GDM1 (cell line): ENCODE measurements at regions not wholly inside any gene's neighbourhood (a gene's known extent, or its start where the extent isn't known, plus 50 kb on each side); places are given as distances from the start of the nearest gene placed in this dataset.
A peak's percentile ranks its signal among the peaks of the same experiment; 100 is the strongest.
"Not testable (repeated sequence)": the region's sequence is repeated elsewhere in the genome, so short reads cannot be mapped to it uniquely, and the experiment has no call there.

Experiments used
- DNase-seq: peaks from one replicate; lab custom pipeline; 2025; lab: John Stamatoyannopoulos, UW

DNA sequence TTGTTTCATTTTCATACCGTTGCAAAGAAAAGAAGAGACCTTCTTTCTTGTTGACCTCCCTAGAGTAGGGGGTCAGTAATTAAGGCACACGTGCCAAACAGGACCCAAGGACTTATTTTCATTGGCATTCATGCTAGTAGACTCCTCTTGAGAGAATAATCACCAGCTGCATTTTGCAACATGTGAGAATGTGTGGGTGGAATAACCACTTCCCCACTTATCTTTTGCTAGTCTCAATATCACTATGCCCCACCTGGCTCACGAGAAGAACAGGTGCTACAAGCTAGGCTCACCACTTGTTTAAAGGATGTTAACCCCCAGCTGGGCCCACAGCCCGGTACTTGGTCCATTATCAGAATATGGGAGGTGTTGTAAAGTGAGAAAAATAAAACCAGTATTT lies 460.7 kb upstream of the MEF2C start:
- no peak for DNase-seq

DNA sequence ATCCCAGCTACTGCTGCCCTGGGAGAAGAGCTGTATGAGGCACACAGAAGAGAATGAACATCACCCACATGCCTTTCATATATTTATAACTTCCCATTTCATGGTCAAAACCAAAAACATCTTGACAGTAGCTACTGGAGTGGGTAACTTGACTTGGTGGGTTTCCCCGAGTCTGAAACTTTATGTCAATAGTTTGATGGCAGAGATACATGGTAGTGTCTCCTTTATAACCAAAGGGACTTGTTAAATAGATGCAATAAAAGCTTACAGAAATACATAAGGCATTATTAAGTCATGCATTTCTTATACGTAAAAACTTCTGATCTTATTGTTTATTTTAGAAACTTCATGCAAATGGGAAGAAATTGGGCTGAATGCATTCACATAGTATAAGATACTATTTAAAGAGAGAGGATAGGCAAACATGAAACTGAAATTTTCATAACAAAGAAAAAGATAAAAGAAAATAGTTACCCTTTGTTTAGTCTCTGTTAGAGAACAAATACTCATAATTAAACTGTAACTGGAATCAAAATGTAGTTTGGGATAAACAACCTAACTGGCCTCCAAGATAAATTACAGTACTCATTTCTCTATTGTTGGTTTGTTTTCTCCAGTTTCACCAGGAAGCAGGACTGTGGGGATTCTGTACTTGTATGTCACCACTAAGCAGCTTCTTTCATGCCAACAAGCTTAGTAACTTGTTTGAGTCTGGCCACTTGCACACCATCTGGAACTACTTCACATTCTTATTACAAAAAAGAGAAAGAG lies 459.3 kb upstream of the MEF2C start:
- DNase-seq: no peak

DNA sequence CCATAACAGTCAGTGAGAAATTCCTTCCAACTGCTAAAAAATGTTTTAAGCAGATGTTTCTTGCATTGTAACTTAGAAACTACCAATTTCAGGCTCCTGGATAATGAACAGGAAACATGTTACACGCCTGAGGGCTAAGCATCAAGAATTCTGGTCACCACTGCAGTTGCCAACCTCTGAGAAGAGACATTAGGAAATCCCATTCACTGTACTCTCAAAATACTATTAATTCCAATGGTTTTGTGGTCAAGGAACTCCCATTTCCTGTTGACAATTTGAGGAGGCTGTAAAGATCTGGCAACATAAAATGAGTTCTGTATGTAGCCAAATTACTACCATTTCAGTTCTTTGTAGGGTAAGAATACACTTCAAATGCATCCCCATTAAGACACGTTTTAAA lies 456.0 kb upstream of the MEF2C start:
- no peak for DNase-seq

DNA sequence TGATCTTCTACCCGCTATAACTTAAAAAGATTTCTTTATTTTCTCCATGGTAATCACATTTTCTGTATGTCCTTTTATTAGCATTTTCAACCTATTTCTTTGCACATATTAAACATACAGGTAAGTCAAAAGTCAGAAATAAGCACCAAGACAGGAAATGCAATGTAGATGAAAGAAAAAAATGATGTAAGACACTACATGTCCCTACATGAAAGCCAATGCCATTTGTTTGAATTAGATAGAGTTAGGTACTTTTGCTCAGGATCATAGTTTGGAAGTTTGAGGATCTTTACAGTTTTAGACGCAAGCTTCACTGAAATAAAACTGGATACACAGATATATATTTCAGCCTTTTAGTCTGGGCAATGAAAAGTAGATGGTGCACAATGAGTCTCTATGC lies 453.1 kb upstream of the MEF2C start:
- no peak for DNase-seq

DNA sequence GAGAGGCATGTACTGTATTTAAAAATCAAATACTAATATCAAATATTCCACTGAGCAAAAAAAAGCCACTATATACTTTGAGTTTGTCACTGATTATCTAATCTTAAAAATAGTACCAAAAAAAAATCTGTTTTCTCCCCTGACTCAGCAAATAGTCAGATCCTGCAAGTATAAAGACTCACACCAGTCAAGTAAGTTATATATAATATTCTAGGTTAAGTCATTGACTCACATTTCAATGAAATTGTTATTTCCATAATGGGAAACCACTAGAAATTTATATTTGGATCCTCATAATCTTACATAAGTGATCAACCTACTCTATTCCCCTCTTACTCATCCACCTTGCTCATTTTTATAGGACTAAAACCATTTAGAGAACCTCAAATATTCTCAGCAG lies 447.2 kb upstream of the MEF2C start:
- no peak for DNase-seq

DNA sequence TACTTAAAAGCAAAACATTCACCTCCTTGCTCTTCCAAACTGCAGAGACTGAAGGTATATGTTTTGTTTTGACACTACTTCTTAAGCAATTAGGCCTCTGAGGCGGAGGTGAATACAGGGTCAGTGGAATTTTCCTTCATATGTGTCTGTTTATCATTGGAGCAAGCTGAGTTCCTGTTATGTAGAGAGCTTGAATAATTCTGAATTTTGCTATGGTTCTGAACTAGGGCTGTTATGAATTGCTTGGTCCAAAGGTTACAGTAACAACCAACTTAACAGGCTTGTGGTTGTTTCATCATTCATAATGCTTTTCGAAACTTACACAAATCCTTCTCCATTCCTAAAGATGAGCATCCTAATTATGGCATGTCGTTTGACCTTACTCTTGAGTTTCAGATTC lies 444.6 kb upstream of the MEF2C start:
- DNase-seq: no peak

DNA sequence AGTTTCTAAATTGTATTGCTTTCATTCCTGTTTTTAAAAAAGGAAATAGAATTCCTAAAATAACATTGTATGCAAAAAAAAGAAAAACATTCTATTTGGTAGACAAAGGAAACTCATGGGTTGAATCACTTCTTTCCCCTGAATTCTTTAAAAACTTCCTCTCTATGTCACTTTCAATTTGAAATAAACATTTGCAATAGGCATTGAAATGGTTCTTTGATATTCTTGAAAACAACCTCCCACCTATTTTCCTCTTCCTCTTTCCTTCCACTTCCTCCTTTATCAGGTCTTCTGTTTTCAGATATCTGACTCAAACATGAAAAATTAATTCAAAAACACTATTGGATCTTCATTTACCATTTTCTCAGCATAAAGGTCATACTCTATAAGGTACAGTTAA lies 442.0 kb upstream of the MEF2C start:
- no peak for DNase-seq

DNA sequence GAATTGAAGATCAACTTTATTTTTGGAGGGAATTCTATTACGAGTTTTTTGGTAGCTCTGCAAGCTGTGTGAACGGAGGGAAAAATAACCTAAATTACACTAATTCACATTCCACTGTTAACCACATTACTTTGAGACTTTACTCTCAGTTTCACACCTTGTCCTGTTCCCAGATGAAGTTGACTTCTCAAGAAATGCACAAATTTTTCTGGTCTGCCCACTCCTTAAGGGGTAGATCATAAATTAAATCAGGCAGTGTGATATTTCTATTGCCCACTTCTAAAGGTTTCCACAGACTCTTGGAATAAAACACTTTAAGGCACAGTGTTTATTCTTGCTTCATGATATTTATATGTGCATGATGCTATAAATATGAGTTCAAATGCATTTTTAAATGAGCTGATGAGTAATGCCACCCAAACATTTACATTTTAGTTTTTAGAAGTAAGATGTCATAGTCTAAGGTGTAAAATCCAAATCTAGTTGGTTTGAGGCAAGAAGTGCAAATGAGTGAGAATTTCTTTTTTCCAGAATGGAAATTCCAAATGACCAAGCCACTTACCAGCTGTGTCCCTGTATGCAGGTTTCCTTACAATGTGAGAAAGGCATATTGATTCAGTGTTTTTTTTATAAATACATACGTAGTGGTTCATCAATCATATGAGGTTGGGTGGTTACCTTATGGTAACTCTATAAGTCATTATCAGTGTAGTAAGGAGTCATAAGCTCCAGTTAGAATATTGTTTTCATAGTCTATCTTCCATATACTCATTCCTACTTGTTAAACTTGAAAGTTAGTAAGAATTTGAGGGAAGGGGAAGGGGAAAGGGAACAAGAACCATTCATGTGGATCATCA lies 437.7 kb upstream of the MEF2C start:
- no peak for DNase-seq

DNA sequence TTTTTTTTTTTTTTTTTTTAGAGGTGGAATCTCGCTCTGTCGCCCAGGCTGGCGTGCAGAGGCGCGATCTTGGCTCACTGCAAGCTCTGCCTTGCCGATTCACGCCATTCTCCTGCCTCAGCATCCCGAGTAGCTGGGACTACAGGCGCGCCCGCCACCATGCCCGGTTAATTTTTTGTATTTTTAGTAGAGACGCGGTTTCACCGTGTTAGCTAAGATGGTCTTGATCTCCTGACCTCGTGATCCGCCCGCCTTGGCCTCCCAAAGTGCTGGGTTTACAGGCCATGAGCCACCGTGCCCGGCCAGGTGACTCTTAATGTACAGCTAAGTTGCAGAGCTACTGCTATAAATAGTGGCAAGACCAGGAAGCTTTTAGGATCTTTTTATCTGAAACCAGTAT lies 434.9 kb upstream of the MEF2C start:
- not testable (repeated sequence) for DNase-seq

DNA sequence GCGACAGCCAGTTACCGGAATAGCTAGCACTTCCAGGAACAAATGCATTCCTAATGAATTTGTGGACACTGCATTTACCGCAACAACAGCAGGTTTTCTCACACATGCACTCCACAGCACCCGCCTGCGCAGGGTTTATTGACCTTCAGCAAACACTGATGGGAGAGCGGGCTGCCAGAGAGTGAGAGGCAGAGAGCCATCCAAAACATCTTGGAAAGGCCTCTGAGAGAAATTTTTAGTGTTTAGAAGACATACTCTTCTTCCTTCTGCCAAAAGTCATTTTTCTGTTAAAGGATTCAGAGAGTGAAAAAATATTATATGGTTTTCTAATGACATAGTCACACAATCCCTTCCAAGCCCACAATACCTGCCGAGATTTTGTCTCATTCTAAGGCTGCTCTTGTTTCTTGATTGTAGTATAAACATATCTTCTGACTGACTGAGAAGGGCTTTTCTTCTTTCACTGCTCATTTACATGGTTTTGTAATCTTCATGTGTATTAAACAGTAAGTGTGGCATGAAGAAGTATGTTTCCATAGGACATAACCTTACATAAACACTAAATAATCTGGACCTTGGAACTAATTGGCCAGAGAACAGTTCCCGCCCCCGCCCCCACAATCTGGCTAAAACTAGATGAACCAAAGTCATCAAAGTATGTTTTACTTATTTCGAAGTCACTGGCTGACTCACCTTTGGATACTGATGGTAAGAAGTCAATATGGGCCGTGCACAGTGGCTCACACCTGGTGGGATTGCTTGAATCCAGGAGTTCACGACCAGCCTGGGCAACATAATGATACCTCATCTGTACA lies 432.5 kb upstream of the MEF2C start:
- DNase-seq: no peak

DNA sequence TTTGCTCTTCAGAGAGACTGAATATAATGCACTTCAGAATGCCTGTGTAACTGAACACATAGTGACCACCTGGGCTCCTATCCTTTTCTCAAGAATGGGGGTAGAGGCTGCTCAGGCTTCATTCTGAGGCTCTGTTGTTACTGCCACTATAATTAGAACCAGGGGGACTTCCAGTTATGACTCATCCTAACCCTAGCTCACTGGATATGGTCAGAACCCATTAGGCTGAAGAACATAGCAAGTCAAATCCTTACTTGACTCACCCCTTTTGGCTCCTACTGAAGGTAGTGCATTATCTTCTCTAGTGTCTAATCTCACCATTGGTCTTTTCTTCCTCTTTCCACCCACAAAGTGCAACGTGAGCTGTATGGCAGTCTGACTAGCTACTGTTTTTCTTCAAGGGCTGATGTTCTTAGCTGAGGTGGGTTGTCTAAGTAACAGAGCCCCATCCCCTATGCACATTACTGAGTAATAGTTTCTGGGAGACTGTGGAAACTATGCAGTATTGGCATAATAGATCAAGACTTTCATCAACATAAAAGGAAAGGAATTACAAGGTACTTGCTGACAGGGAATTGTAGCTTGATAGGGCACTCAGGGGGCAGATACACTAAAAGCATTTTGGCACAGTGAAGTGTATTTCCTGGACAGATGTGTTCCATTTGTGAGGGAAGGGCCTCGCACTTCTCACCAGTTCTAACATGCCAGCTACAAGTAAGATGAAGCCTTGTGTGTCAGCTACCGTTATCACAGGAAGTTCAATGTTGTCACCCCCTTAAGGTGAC lies 431.0 kb upstream of the MEF2C start:
- peak; percentile 7 for DNase-seq

DNA sequence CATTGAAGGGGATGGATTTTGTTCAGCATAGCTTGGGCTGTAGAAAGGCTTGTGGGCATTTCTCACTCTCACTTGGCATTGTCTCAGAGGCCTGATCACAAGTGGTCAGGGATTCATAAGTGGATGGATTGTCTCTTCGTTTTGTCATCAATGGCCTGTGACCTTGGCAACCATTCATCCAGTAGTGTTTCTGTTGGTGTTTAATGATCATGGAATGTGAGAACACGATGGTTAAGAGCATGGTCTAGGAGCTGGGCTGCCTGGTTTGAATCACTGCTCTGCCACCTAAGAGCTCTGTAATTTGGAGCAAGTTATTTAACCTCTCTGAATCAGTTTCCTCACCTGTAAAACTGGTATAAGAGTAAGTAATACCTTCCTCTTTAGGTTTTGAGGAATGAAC lies 430.1 kb upstream of the MEF2C start:
- DNase-seq: no peak

DNA sequence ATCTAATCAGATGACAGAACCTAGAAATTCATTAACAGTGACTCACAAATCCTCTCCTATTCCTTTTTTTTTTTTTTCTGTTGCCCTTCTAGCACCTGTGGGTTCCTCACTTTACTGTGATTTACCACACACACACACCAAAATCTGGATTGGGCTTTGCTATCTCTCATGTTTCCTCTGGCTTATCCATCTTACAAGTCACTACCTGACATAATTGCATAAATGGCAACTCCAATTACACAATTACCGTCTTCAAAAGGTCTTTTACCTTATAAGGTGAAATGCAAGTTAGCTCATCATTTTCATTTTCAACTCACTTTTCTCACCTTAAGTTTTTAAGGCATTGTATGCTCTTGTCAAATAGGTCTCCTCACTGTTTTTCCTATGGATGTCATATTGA lies 426.3 kb upstream of the MEF2C start:
- no peak for DNase-seq

DNA sequence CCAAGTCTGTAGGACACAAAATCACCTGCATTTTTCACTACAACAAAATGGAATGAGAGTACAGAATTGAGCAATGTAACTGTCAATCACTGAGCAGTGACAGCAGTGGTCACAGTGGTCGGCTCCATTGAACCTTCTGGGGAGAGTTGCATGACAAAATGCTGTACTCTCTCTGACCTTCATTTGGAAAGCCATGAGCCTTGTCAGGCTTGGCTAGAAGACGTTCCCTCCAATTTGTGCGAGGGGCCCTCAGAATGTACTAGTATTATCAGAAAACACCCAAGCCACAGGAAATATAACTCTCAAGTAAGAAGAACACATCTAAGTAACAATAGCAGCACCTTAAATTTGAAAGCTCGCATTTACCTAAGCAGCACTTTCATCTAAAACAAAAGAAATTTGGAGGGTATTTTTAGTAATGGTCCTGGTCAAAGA lies 425.6 kb upstream of the MEF2C start:
- no peak for DNase-seq

DNA sequence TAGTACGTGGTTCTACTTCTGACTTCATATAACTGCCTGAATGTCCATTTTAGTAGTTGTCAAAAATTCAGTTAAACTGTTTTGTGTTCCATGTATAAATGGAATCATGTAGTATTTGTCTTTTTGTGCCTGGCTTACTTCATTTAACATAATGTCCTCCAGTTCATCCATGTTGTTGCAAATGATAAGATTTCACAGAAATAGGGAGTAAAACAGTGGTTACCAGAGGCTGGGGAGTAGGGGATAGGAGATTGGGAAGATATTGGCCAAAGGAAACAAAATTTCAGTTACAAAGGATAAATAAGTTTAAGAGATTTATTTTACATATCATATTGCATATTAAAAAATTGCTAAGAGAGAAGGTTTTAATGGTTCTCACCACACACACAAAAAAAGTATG lies 425.0 kb upstream of the MEF2C start:
- DNase-seq: no peak

DNA sequence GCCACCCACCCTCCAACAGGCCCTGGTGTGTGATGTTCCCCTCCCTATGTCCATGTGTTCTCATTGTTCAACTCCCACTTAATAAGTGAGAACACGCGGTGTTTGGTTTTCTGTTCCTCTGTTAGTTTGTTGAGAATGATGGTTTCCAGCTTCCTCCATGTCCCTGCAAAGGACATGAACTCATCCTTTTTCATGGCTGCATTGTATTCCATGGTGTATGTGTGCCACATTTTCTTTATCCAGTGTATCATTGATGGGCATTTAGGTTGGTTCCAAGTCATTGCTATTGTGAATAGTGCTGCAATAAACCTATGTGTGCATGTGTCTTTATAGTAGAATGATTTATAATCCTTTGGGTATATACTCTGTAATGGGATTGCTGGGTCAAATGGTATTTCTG lies 424.2 kb upstream of the MEF2C start:
- DNase-seq: not testable (repeated sequence)

DNA sequence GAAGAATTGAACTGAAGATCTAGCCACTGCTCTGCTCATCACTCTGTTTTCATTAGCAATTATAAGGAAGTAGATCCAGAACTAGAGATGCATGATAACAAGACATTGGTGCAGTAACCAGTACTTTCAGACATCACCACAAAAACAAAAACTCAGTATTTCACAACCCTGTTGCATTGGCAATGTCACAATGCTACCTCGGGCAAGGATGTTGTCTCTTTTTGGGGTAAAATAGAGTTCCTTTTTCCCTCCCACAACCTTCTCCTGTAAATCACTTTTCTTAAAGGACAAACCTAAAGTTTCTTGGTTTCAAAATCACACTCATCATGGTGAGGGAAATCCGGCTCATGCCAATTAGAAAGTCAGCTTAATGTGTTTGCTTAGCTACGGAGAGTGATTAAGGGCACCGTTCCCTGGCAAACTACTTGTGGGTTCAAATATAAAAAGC lies 420.1 kb upstream of the MEF2C start:
- no peak for DNase-seq

DNA sequence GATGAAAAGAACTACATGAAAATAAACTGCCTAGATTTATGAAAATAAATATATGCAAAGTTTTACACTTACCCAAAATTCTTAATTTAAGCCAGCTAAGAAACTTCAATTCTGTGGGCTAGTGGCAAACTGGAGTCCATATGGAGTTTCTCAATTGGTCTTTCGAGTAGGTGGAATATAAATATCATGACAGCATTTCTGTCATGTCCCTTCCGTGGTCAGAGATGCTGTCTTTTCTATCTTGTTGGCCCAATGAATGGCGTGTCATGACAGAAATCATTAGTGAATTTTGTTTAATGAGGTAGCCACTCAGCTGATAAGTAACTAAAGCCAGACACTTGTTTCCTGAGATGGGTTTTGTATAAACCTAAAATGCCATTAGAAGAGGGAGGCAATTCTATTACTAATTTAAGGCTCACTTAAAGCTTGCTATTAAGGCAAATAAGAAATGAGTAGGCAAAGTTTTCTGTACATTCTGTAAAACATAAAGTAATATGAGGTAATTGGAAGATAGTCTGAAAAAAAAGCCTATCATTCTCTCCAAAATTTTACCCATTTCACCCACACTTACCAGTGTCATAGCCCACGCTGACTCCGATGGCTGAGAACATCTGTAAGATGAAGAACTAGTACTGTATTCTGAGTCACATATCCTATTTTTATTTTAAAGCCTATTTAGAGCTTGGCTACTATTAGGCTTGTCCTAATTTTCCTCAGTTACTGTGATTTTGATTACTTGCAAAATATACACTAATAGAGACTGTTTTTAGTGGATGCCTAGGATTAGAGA lies 419.3 kb upstream of the MEF2C start:
- no peak for DNase-seq

DNA sequence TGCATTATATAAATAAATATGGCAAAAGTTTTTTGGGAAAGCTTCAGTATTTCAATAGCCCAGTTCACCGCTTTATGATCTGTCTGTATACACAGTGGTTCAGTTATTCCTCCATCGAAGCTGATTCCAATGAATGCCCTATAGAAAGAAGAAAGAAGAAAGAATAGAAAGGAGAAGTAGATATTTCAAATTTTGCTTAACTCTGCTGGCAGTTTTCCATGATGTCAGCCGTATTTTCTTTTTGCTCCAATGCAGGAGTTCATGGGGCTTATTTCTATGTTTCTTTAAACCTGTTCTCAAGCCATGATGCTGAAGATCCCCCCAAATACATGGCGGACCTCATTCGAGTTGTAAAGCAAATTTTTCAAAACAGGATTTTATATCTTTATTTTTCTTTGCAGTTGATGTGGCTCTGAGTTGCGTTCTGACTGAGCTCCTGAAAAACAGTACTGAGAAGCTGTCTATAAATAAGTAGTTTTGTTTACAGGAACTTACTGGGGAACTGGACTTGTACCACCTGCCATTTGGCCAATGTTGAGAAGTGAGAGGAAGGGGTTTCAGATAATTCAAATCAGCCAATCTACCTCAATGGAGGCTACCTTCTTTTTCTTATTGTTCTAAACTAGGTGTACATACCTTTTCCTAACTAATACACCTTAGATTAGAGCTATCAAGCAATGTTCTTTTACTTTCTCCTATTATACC lies 418.5 kb upstream of the MEF2C start:
- DNase-seq: no peak

DNA sequence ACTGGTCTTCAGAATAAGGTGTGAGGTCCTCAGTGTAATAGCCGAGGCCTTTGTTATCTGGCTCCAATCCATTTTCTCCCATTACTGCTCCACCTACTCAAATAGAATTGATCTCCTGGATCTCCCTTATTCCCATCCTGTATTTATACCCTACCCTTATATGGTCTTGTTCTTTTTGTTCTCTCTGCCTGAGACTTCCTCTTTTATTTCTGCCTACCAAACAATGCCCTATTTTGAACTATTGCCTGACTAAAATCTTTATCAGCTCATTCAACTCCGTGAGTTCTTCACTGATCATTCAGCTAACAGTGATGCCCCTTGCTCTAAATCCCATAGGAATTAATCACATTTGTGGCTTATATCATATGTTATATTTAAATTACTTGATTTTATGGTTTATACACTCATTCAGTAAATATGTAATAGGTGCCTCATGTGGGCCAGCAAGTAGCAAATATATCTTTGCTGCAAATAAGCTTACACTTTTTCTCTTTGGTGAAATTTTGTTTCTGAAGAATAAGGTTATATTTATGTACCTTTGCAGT lies 417.5 kb upstream of the MEF2C start:
- no peak for DNase-seq
